ENCODE measurements at regions not wholly inside any gene's neighbourhood (a gene's known extent, or its start where the extent isn't known, plus 50 kb on each side); places are given as distances from the start of the nearest gene placed in this dataset.

GRCh38 chr21:41584603-41585176, 76.7 kb upstream of the TMPRSS2 start:
- H3K9ac ChIP-seq: no peak overlapping the region
- no peaks in the 10 kb centered on the region for H3K79me2 ChIP-seq (ENCODE audit: insufficient read depth)
- H3K27ac ChIP-seq (ENCODE audit: low read depth in 2 of 2, low read length in 1 of 2): no peak overlapping the region
- H3K27me3 ChIP-seq (ENCODE audit: insufficient read depth): no peaks in the 10 kb centered on the region
- no peak for DNase-seq
- H4K20me1 ChIP-seq (ENCODE audit: insufficient read depth): no peaks in the 10 kb centered on the region
- no peak overlapping the region for H3K4me3 ChIP-seq (ENCODE audit: low read depth in 2 of 2, low read length in 1 of 2)
- ChIA-PET CTCF (no interaction called here), POLR2A (no interaction called here)
- no peaks in the 10 kb centered on the region for H3K9me2 ChIP-seq
- H3K4me2 ChIP-seq: no peak overlapping the region
- H3K36me3 ChIP-seq (replicated peaks in 1 of 2; ENCODE audit: control insufficient read depth in 1 of 2, insufficient read depth in 2 of 2, low read length in 1 of 2): no peaks in the 10 kb centered on the region
- no peaks in the 10 kb centered on the region for H3K4me1 ChIP-seq (ENCODE audit: control insufficient read depth in 1 of 2, insufficient read depth in 2 of 2, low read depth in 1 of 2, low read length in 1 of 2)
- H2AFZ ChIP-seq (ENCODE audit: low read depth): no peak overlapping the region
- no peaks in the 10 kb centered on the region for H3F3A ChIP-seq (replicated peaks; ENCODE audit: insufficient read depth)
- 35% methylated on average over 4 of the region's 4 CpGs for WGBS (ENCODE audit: low lambda C conversion rate)
- H3K9me3 ChIP-seq: no peaks in the 10 kb centered on the region
- TF ChIP-seq MEF2A (IDR thresholded peaks at IDR 0.05; ENCODE audit: borderline replicate concordance, low read depth): no peak
- no peak for TF ChIP-seq ZBTB33 (IDR thresholded peaks at IDR 0.05; ENCODE audit: borderline replicate concordance, low read depth)
- no peak for TF ChIP-seq TAF1 (IDR thresholded peaks at IDR 0.05; ENCODE audit: borderline replicate concordance, low read depth, low read length)
- TF ChIP-seq GATA2 (CRISPR knock-in tag; IDR thresholded peaks at IDR 0.05): no peak
- no peak for TF ChIP-seq RFX5 (IDR thresholded peaks at IDR 0.05; ENCODE audit: low read length)
- TF ChIP-seq TEAD4 (IDR thresholded peaks at IDR 0.05; ENCODE audit: borderline replicate concordance, insufficient read depth): no peak
- TF ChIP-seq EZH2phosphoT487 (IDR thresholded peaks at IDR 0.05; ENCODE audit: borderline replicate concordance, low read depth): no peak
- TF ChIP-seq JUND (IDR thresholded peaks at IDR 0.05): no peak

- H3K9me3 ChIP-seq: 0 out of 2 replicates have a peak, but pooled peaks cover 1% of the 10 kb centered on the region
- no peaks in the 10 kb centered on the region for H3K36me3 ChIP-seq (replicated peaks in 1 of 2; ENCODE audit: control insufficient read depth in 1 of 2, insufficient read depth in 2 of 2, low read length in 1 of 2)
- H3K79me2 ChIP-seq (ENCODE audit: insufficient read depth): no peaks in the 10 kb centered on the region
- CTCF ChIA-PET: interaction anchor here (1.1 kb wide), 1 partner anchor 18 kb away, joined by 3 read pairs; no protein-coding TSS in a partner anchor
- POLR2A ChIA-PET: no interaction called here
- H3K4me1 ChIP-seq (ENCODE audit: control insufficient read depth in 1 of 2, insufficient read depth in 2 of 2, low read depth in 1 of 2, low read length in 1 of 2): no peaks in the 10 kb centered on the region
- H3K27me3 ChIP-seq (ENCODE audit: insufficient read depth): no peaks in the 10 kb centered on the region
- H3K27ac ChIP-seq (ENCODE audit: low read depth in 2 of 2, low read length in 1 of 2): no peak overlapping the region
- no peaks in the 10 kb centered on the region for H3K9me2 ChIP-seq
- no peak overlapping the region for H3K9ac ChIP-seq
- H3K4me2 ChIP-seq: no peak overlapping the region
- no peaks in the 10 kb centered on the region for H4K20me1 ChIP-seq (ENCODE audit: insufficient read depth)
- no peaks in the 10 kb centered on the region for H3F3A ChIP-seq (replicated peaks; ENCODE audit: insufficient read depth)
- 4% methylated on average over 4 of the region's 10 CpGs for WGBS (ENCODE audit: low lambda C conversion rate)
- no peak overlapping the region for H3K4me3 ChIP-seq (ENCODE audit: low read depth in 2 of 2, low read length in 1 of 2)
- DNase-seq: no peak
- no peak overlapping the region for H2AFZ ChIP-seq (ENCODE audit: low read depth)
- TF ChIP-seq RFX5 (IDR thresholded peaks at IDR 0.05; ENCODE audit: low read length) (no peak), RXRA (IDR thresholded peaks at IDR 0.05; ENCODE audit: borderline replicate concordance, low read depth) (no peak), REST (IDR thresholded peaks at IDR 0.05; ENCODE audit: low read depth, low read length) (no peak), CTCF (IDR thresholded peaks at IDR 0.05) (no peak), TCF12 (IDR thresholded peaks at IDR 0.05) (no peak), USF1 (IDR thresholded peaks at IDR 0.05; ENCODE audit: borderline replicate concordance, low read depth) (no peak), IRF3 (IDR thresholded peaks at IDR 0.05; ENCODE audit: low read depth, low read length) (no peak), EZH2phosphoT487 (IDR thresholded peaks at IDR 0.05; ENCODE audit: borderline replicate concordance, low read depth) (no peak), POLR2AphosphoS5 (IDR thresholded peaks at IDR 0.05; ENCODE audit: low read depth, low read length) (no peak), MAX (IDR thresholded peaks at IDR 0.05; ENCODE audit: low read depth) (no peak), FOXM1 (IDR thresholded peaks at IDR 0.05; ENCODE audit: low read depth) (no peak), NFIC (IDR thresholded peaks at IDR 0.05; ENCODE audit: borderline replicate concordance) (no peak)
These were observed 75.4 kb upstream of the TMPRSS2 start for GRCh38 chr21:41583274-41583790.

All from SK-N-SH (cell line).